NT2/D1 (cell line): ENCODE measurements at regions not wholly inside any gene's neighbourhood (a gene's known extent, or its start where the extent isn't known, plus 50 kb on each side); places are given as distances from the start of the nearest gene placed in this dataset.

ENCODE experiments used
- YY1 ChIP-seq: IDR thresholded peaks from 2 replicates; pipeline ENCODE4 v1.6.1; 2011; ENCODE audit not compliant: insufficient read length, insufficient read depth
- ZNF274 ChIP-seq: IDR thresholded peaks from 2 replicates; pipeline ENCODE4 v1.6.1; 2011; ENCODE audit warnings: mild to moderate bottlenecking, low read depth, low read length

DNA sequence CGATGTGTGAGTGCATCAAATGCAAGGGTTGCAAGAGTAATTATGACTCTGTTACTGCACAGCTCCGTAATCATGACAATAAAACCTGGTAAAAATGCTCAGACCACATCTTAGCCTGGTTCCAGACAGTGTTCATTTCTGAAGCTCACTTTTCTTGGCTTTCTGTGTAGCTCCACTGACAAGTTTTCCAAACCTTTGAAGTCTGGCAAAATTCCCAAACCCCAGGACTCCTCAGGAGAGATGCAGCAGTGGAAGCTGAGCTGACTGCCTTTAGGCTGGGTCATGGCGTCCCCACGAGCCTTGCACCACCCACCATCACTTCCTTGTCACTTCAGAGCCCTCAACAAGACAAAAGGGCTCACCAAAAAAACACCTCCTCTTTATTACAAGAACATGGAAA lies 131.6 kb upstream of the TAS2R1 start:
- TF ChIP-seq ZNF274 (no peak), YY1 (no peak)
